K562 (cell line): ENCODE measurements at regions not wholly inside any gene's neighbourhood (a gene's known extent, or its start where the extent isn't known, plus 50 kb on each side); places are given as distances from the start of the nearest gene placed in this dataset.

ENCODE experiments used
- ATF4 ChIP-seq: fragments of 450-650 bp; formaldehyde crosslinking; IDR thresholded peaks from 2 replicates; pipeline ENCODE4 v1.4.0; 2022; ENCODE audit warnings: mild to moderate bottlenecking, moderate library complexity
- DMBX1 ChIP-seq: fragments of 250-450 bp; sonication (Bioruptor Pico); IDR thresholded peaks from 2 replicates; pipeline ENCODE4 v1.8.0; 2022; ENCODE audit warnings: inconsistent platforms, mild to moderate bottlenecking, moderate library complexity, borderline replicate concordance
- EWSR1 ChIP-seq: fragments of 450-650 bp; IDR thresholded peaks from 2 replicates; pipeline ENCODE4 v1.6.1; 2018; ENCODE audit warnings: borderline replicate concordance, mild to moderate bottlenecking, low read depth, moderate library complexity; ENCODE audit not compliant: partially characterized antibody
- L3MBTL2 ChIP-seq: fragments of 450-650 bp; IDR thresholded peaks from 2 replicates; pipeline ENCODE4 v1.6.1; 2016; ENCODE audit warnings: mild to moderate bottlenecking, moderate library complexity
- MYNN ChIP-seq, 2 experiments: sonication (generic); formaldehyde crosslinking in 1 of 2; IDR thresholded peaks; 2 replicates each; pipeline versions ENCODE4 v1.5.0 to v1.6.1; 2016 to 2020; ENCODE audit warnings: antibody characterized with exemption in 1 of 2, missing genetic modification reagents in 1 of 2
- NFIX ChIP-seq: fragments of 250-450 bp; sonication (Bioruptor Pico); IDR thresholded peaks from 2 replicates; pipeline ENCODE4 v1.4.0; 2020; ENCODE audit warnings: low read depth, mild to moderate bottlenecking, moderate library complexity
- NFRKB ChIP-seq: fragments of 450-650 bp; IDR thresholded peaks from 2 replicates; pipeline ENCODE4 v1.6.1; 2016; ENCODE audit warnings: low read depth
- POLR2A ChIP-seq: fragments of 450-650 bp; conservative IDR thresholded peaks from 2 replicates; pipeline ENCODE4 v1.6.1; 2016
- PREB ChIP-seq: sonication (generic); formaldehyde crosslinking; IDR thresholded peaks from 2 replicates; pipeline ENCODE4 v1.8.1; 2023; ENCODE audit warnings: mild to moderate bottlenecking, missing genetic modification reagents
- RAD21 ChIP-seq, 2 experiments: fragments of 250-450 bp in 1 of 2; fragments of 450-650 bp in 1 of 2; sonication (Bioruptor Pico) in 1 of 2; formaldehyde crosslinking in 1 of 2; IDR thresholded peaks in 1 of 2; conservative IDR thresholded peaks in 1 of 2; 2 replicates each; pipeline versions ENCODE4 v1.4.0 to v1.8.0; 2020 to 2022; ENCODE audit warnings: mild to moderate bottlenecking in 2 of 2, moderate library complexity in 1 of 2
- ZBTB34 ChIP-seq: fragments of 250-450 bp; sonication (Bioruptor Pico); IDR thresholded peaks from 2 replicates; pipeline ENCODE4 v1.8.0; 2021; ENCODE audit warnings: mild to moderate bottlenecking, moderate library complexity
- ZC3H8 ChIP-seq: fragments of 450-650 bp; IDR thresholded peaks from 2 replicates; pipeline ENCODE4 v1.6.1; 2017
- ZFX ChIP-seq: sonication (generic); formaldehyde crosslinking; IDR thresholded peaks from 2 replicates; pipeline ENCODE4 v1.8.0; 2022; ENCODE audit warnings: mild to moderate bottlenecking, missing genetic modification reagents, moderate library complexity
- ZNF175 ChIP-seq: fragments of 200-800 bp; sonication (Bioruptor generic); IDR thresholded peaks from 2 replicates; pipeline ENCODE4 v1.6.1; 2016; ENCODE audit warnings: low read depth, mild to moderate bottlenecking, missing genetic modification characterization, missing compliant biosample characterization
- ZNF274 ChIP-seq: IDR thresholded peaks from 2 replicates; pipeline ENCODE4 v1.6.1; 2011; ENCODE audit warnings: low read depth, mild to moderate bottlenecking, low read length, moderate library complexity, borderline replicate concordance
- ZNF395 ChIP-seq: fragments of 200-800 bp; sonication (Bioruptor generic); IDR thresholded peaks from 2 replicates; pipeline ENCODE4 v1.6.1; 2017; ENCODE audit warnings: missing genetic modification characterization, missing compliant biosample characterization

GRCh38 chr7:106552645-106553445 lies 108.1 kb downstream of the CCDC71L start (continued):
- TF ChIP-seq ZNF274 (no peak), ZC3H8 (no peak), ZNF175 (CRISPR knock-in tag) (peak; percentile 69), PREB (CRISPR knock-in tag) (no peak), EWSR1 (no peak), L3MBTL2 (0 out of 2 replicates have a peak, but pooled peaks have one; percentile 33), ZFX (CRISPR knock-in tag) (0 out of 2 replicates have a peak, but pooled peaks have one; percentile 31), ZNF395 (CRISPR knock-in tag) (no peak; the same call in 1 of the 2 replicates), POLR2A (no peak), DMBX1 (CRISPR knock-in tag) (no peak), ZBTB34 (no peak), NFRKB (no peak), MYNN (IDR thresholded peaks at IDR 0.05) (no peak), MYNN (CRISPR knock-in tag; IDR thresholded peaks at IDR 0.05) (no peak), RAD21 (CRISPR knock-in tag; conservative IDR thresholded peaks at IDR 0.05 in 1 of 2, IDR thresholded peaks at IDR 0.05 in 1 of 2) (peak in 1 of 2 experiments; percentile 19; a peak in 2 of 4 replicates), ATF4 (CRISPR knock-in tag) (peak; percentile 45; the same call in 1 of the 2 replicates), NFIX (CRISPR knock-in tag) (no peak)
